SJSA1 (cell line): ENCODE measurements at regions not wholly inside any gene's neighbourhood (a gene's known extent, or its start where the extent isn't known, plus 50 kb on each side); places are given as distances from the start of the nearest gene placed in this dataset.
"Not testable (repeated sequence)": the region's sequence is repeated elsewhere in the genome, so short reads cannot be mapped to it uniquely, and the experiment has no call there.

Source experiments
- DNase-seq, 2 experiments: peaks; one replicate each; pipeline ENCODE4 v3.0.0-alpha.2; 2015 to 2020; ENCODE audit warnings: low spot score in 2 of 2, low read depth in 1 of 2
- H3K27ac ChIP-seq: fragments of 250-450 bp; sonication (Bioruptor Pico); 2 replicates; pipeline ENCODE4 v1.5.1; 2020; ENCODE audit warnings: mild to moderate bottlenecking, moderate library complexity
- H3K27me3 ChIP-seq: fragments of 250-450 bp; sonication (Bioruptor Pico); replicated peaks from 2 replicates; pipeline ENCODE4 v1.5.1; 2020; ENCODE audit warnings: mild to moderate bottlenecking, moderate library complexity
- H3K36me3 ChIP-seq: fragments of 250-450 bp; sonication (Bioruptor Pico); 2 replicates; pipeline ENCODE4 v1.5.1; 2020; ENCODE audit warnings: mild to moderate bottlenecking
- H3K4me1 ChIP-seq: fragments of 250-450 bp; sonication (Bioruptor Pico); replicated peaks from 2 replicates; pipeline ENCODE4 v1.6.1; 2021; ENCODE audit warnings: mild to moderate bottlenecking
- H3K4me3 ChIP-seq: fragments of 250-450 bp; sonication (Bioruptor Pico); 2 replicates; pipeline ENCODE4 v1.5.1; 2020; ENCODE audit warnings: mild to moderate bottlenecking
- H3K9me3 ChIP-seq: fragments of 250-450 bp; sonication (Bioruptor Pico); replicated peaks from 2 replicates; pipeline ENCODE4 v1.5.1; 2020; ENCODE audit warnings: mild to moderate bottlenecking

DNA sequence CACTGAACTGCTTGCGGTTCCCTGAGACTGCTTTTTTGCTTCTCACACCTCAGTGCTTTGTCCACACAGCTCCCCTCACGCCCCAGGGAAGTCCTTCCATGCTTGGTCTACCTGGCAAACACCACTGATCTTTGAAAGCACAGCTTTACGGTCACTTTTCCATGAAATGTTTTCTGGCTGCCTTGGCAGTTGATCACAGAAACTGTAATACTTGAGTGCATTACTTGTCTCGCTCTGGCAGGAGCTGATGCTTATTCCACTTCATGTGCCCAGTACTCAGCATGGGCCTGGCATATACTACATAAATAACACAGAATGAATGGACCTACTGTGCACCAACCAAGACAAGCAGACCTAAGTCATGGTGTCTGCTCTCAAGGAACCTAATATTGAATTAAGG lies 121.1 kb downstream of the MEX3B start:
- Histone ChIP-seq H3K9me3 (peaks cover 5% of the 10 kb centered on the region; the same call in 1 of the 2 replicates), H3K27me3 (no peaks in the 10 kb centered on the region), H3K4me1 (peaks cover 8% of the 10 kb centered on the region; the same call in 1 of the 2 replicates), H3K36me3 (no peaks in the 10 kb centered on the region), H3K4me3 (no peak overlapping the region), H3K27ac (no peak overlapping the region)
- no peak for DNase-seq

DNA sequence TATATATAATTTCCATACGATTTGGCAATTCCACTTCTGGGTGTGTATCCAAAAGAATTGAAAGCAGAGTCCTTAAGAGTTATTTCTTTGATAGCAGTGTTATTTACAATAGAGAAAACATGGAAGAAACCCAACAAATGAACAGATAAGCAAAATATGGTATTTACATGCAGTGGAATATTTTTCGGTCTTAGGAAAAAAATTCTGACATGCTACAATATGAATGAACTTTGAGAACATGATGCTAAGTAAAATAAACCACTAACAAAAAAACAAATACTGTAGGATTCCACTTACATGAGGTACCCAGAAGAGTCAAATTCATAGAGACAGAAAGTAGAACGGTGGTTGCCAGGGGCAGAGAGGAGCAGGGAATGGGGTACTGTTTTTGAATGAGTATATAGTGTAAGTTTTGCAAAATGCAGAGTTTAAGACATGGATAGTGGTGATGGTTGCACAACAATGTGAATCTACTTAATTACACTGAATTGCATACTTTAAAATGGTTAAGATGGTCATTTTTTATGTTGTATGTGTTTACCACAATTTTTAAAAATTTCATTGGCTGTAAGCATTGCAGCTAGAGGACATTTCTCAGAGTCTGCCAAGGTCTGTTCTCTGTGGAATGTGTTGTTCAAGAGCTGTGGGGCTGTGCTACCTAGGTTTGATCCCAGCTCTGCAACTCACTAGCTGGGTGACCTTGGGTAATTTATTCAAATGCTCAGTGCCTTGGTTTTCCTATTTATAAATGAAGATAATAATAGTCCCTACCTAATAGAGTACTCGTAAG lies 122.1 kb downstream of the MEX3B start:
- Histone ChIP-seq H3K4me1 (peaks cover 3% of the 10 kb centered on the region; the same call in 1 of the 2 replicates), H3K4me3 (no peak overlapping the region)
- DNase-seq: peak in 1 of 2 experiments; percentile 30

DNA sequence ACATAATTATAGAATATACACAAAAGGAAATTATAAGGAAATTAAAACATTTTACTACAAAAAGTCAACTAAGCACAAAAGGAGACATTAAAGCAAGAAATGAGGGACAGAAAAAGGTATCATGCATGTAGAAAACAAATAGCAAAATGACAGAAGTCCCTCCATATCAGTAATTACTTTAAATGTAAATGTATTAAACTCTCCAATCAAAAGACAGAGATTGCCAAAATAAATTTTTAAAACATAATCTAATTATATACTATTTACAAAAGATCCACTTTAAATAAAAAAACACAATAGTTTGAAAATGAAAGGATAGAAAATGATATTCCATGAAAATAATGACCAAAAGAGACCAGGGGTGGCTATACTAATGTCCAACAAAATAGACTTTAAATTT lies 123.7 kb downstream of the MEX3B start:
- peaks cover 3% of the 10 kb centered on the region; the same call in 1 of the 2 replicates for H3K4me1 ChIP-seq
- H3K27me3 ChIP-seq: no peaks in the 10 kb centered on the region
- H3K9me3 ChIP-seq: peaks cover 14% of the 10 kb centered on the region
- no peaks in the 10 kb centered on the region for H3K36me3 ChIP-seq
- H3K27ac ChIP-seq: no peak overlapping the region
- no peak for DNase-seq
- no peak overlapping the region for H3K4me3 ChIP-seq

More for the DNA sequence above, 122.1 kb downstream of the MEX3B start:
- no peaks in the 10 kb centered on the region for H3K36me3 ChIP-seq
- H3K27me3 ChIP-seq: no peaks in the 10 kb centered on the region
- H3K27ac ChIP-seq: no peak overlapping the region
- H3K9me3 ChIP-seq: peaks cover 8% of the 10 kb centered on the region

DNA sequence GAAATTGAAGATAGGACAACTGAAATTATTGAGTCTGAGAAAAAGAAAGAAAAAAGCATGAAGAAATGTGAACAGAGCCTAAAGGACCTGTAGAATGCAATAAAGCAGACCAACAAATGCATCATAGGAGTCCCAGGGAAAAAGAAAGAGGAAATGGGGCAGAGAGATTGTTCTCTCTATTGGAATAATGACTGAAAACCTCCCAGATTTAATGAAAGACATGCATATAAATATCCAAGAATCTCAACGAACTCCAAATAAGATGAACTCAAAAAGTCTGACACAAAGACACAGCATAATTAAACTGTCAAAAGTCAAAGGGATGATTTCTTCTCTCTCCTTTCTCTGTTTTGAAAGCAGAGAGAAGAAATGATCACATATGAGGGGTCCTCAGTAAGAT lies 124.7 kb downstream of the MEX3B start:
- no peak overlapping the region for H3K27ac ChIP-seq
- H3K27me3 ChIP-seq: no peaks in the 10 kb centered on the region
- H3K4me3 ChIP-seq: no peak overlapping the region
- peaks cover 19% of the 10 kb centered on the region for H3K9me3 ChIP-seq
- no peaks in the 10 kb centered on the region for H3K36me3 ChIP-seq
- DNase-seq: no peak
- H3K4me1 ChIP-seq: peaks cover 3% of the 10 kb centered on the region; the same call in 1 of the 2 replicates

DNA sequence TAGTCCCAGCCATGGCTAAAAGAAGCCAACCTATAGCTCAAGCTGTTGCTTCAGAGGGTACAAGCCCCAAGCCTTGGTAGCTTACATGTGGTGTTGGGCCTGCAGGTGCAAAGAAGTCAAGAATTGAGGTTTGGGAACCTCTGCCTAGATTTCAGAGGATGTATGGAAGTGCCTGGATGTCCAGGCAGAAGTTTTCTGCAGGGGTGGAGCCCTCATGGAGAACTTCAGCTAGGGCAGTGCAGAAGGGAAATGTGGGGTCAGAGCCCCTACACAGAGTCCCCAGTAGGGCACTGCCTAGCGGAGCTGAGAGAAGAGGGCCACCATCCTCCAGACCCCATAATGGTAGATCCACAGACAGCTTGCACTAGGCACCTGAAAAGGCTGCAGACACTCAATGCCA lies 127.1 kb downstream of the MEX3B start:
- H3K9me3 ChIP-seq: peaks cover 19% of the 10 kb centered on the region
- not testable (repeated sequence) for H3K27ac ChIP-seq, H3K36me3 ChIP-seq, H3K4me3 ChIP-seq, H3K27me3 ChIP-seq, DNase-seq, H3K4me1 ChIP-seq

DNA sequence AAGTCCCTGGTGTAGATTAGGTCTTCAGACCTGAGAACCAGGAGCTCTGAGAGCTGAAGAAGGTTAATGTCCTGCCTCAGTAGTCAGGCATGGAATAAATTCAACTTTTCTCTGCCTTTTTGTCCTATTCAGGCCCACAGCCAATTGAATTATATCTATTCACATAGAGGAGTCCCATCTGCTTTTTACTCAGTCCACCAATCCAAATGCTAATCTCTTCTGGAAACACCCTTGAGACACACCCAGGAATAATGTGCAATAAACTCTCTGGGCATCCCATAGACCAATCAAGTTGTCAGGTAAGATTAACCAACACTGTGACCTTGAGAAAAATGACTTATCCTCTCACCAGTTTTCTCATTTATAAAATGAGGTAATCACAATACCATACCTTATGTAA lies 129.4 kb downstream of the MEX3B start:
- no peak overlapping the region for H3K27ac ChIP-seq
- no peak overlapping the region for H3K4me3 ChIP-seq
- no peaks in the 10 kb centered on the region for H3K27me3 ChIP-seq
- DNase-seq: no peak
- peaks cover 10% of the 10 kb centered on the region for H3K4me1 ChIP-seq
- H3K9me3 ChIP-seq: peaks cover 19% of the 10 kb centered on the region
- H3K36me3 ChIP-seq: no peaks in the 10 kb centered on the region

DNA sequence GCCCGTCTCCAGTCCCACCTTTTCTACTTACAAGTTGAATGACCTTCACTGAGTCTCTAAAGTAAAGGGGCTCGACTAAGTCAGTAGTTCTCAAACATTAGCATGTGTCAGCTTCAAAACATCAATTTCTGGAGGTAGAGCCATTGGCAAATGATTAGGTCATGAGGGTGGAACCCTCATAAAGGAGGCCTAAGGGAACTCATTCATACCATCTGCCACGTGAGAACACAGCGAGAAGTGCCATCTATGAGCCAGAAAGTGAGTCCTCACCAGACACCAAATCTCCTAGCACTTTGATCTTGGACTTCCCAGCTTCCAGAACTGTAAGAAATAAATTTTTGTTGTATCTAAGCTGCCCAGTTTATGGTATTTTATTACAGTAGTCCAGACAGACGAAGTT lies 129.8 kb downstream of the MEX3B start:
- H3K4me3 ChIP-seq: no peak overlapping the region
- no peak for DNase-seq
- H3K27ac ChIP-seq: no peak overlapping the region
- peaks cover 15% of the 10 kb centered on the region for H3K4me1 ChIP-seq
- peaks cover 14% of the 10 kb centered on the region for H3K9me3 ChIP-seq
- no peaks in the 10 kb centered on the region for H3K36me3 ChIP-seq
- H3K27me3 ChIP-seq: no peaks in the 10 kb centered on the region

DNA sequence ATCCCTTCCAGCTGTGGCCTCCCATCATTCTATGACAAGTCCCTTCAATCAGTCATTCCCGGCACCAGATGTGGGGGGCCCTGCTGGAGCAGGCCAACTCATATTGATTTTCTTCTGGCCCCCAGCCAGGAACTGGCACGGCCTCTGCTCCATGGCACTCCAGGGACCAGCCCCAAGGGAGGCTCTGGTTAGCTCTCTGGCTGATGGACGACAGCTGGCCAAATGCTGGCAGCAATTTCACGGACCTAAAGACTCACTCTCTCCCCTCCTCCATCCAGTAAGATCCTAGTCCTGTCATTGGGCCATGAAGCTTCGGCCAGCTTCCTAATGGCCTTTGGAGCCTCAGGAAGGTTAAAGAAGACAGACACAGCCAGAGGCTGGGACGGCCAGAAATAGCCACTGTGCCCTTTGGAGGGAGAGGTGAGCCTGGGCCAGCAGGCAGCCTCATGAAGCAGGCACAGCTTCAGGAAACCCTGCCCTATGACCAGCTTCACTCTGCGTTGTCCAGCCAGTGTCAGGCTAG lies 131.0 kb downstream of the MEX3B start:
- H3K27me3 ChIP-seq: no peaks in the 10 kb centered on the region
- no peak overlapping the region for H3K27ac ChIP-seq
- peaks cover 14% of the 10 kb centered on the region for H3K9me3 ChIP-seq
- DNase-seq: no peak
- no peak overlapping the region for H3K4me3 ChIP-seq
- H3K4me1 ChIP-seq: peaks cover 19% of the 10 kb centered on the region
- no peaks in the 10 kb centered on the region for H3K36me3 ChIP-seq

DNA sequence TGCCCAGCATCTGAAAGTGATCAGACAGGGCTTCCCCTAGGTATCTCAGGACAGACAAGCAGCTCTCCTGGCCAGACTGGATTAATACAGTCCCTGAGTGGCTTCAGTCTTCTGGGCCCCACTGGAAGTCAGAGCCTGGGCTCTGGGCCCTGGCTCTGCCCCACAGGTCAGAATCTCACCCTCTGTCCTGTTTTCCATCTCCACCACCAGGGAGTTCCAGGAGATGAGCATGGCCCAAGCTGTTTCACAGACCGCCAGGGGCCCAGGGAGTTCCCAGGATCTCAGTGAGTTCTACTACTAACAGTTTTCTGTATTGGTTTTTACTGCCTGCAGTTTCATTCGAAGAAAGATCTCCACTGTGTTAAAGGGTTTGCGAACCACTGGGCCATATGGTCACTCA lies 131.5 kb downstream of the MEX3B start:
- Histone ChIP-seq H3K36me3 (no peaks in the 10 kb centered on the region), H3K9me3 (peaks cover 14% of the 10 kb centered on the region), H3K4me3 (no peak overlapping the region), H3K27me3 (no peaks in the 10 kb centered on the region), H3K4me1 (peaks cover 19% of the 10 kb centered on the region), H3K27ac (no peak overlapping the region)
- no peak for DNase-seq

DNA sequence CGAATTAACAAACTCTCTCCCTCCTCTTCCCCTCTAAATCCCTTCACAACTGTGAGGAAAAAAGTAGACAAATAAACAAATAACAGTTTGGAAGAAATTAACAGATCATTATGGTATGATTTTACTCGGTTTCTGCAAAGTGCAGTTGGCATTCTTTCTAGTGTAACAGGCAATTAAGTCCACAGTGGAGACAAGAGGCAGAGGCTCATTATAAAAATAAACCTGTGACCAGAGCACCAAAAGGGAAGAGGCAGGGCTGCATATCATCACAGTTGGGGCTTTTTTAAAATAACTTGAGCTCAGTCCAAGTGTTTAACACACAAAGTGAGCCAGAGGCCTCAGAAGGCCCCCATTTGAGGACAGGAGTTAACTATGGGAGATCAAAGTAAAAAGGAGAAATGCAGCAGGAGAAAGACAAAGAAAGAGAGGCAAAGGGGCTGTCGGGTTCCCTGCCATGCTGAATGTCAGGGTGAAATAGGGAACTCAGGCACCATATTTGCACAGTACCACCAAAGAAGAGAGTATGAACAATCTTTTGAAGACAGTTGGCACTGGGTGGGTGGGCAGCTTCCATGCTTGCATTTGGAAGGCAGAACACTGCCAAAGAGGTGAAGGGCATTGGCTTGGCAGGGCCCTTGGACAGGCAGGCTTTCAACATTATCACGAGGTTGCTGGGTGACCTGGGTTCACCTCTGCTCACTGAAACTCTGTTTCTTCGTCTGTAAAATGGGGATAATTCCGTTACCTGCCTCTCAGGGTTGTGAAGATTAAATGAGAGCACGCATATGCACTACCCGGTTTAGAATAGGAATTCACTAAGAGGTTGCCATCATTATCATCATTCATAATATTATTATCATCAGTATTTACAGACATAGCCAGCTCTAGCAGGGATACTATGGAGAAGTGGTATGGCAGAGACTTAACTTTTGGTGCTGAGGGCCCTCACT lies 134.5 kb downstream of the MEX3B start:
- peaks cover 19% of the 10 kb centered on the region for H3K4me1 ChIP-seq
- no peak overlapping the region for H3K27ac ChIP-seq
- no peaks in the 10 kb centered on the region for H3K9me3 ChIP-seq
- no peaks in the 10 kb centered on the region for H3K27me3 ChIP-seq
- H3K36me3 ChIP-seq: no peaks in the 10 kb centered on the region
- no peak for DNase-seq
- no peak overlapping the region for H3K4me3 ChIP-seq

DNA sequence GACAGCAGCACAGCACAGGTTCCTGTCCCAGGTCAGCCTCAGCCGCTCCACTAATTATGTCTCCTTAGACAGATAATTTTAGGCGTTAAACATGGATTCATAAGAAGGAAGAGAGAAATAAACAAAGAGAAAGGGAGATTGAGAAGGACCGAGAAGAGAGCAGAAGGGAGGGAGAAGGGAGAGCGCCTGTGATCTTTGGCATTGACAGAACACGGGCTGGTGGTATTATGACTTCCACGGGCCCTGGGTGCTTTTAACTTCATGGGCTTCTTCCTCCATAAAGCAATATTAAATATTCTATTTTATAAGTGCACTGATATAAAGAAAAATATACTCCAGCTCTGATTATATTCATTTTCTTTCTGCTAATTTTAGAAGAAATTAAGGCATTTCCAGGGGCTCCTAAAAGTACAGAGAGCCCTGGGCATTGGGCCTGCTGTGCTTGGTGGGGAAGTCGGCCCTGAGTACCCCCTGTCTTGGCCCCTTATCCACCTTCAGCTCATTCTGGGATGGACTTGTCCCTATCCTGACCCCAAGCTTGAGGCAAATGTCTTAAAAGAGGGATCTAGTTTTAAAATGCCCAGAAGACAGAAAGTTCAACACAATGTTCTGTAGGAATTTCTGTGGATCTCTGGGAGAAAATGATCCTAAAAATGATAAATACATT lies 135.3 kb downstream of the MEX3B start:
- Histone ChIP-seq H3K27me3 (no peaks in the 10 kb centered on the region), H3K4me3 (no peak overlapping the region), H3K36me3 (no peaks in the 10 kb centered on the region), H3K4me1 (peaks cover 19% of the 10 kb centered on the region), H3K9me3 (no peaks in the 10 kb centered on the region), H3K27ac (no peak overlapping the region)
- DNase-seq: no peak

DNA sequence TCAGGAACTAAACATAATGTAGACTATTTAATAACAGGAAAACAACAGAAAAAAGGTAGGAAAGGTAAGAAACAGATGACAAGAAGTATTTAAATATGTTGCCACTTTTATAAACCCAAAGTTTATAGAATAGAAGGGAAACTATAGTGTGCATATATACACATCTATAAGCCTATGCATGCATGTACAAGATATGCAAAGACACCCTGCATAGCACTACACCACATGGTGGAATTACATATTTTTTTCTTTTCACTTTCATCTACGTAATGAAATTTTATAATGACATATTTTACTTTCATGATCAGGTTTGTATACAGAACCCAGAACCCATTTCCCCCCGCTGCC lies 136.8 kb downstream of the MEX3B start:
- no peak overlapping the region for H3K4me3 ChIP-seq
- H3K4me1 ChIP-seq: peaks cover 19% of the 10 kb centered on the region
- DNase-seq: no peak
- H3K27me3 ChIP-seq: no peaks in the 10 kb centered on the region
- no peaks in the 10 kb centered on the region for H3K36me3 ChIP-seq
- no peak overlapping the region for H3K27ac ChIP-seq
- H3K9me3 ChIP-seq: no peaks in the 10 kb centered on the region

DNA sequence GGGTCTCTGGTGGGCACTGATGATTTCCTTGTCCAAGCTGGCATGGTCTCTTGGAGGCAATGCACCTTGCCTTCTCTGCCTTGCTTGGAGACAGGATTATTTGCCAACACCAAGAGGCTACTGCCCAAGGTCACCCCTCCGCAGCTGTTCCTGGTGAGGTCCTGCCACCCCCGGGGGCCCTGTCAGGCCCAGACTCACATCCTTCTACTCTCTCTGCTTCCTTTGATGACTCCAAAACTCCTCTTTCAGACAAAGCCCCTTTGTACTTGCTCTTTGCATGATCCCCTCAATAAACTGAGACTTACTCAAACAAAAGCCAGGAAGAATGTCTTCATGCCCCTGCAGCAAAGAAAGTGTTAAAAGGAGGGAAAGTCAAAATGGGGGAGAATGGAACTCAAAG lies 137.7 kb downstream of the MEX3B start:
- Histone ChIP-seq H3K27me3 (no peaks in the 10 kb centered on the region), H3K27ac (no peak overlapping the region), H3K4me1 (peaks cover 19% of the 10 kb centered on the region), H3K36me3 (no peaks in the 10 kb centered on the region), H3K9me3 (no peaks in the 10 kb centered on the region), H3K4me3 (no peak overlapping the region)
- DNase-seq: no peak
